ENCODE measurements at regions not wholly inside any gene's neighbourhood (a gene's known extent, or its start where the extent isn't known, plus 50 kb on each side); places are given as distances from the start of the nearest gene placed in this dataset.

GRCh38 chr2:125073440-125073839, 1048.4 kb downstream of the CNTNAP5 start:
- TF ChIP-seq CTCF (IDR thresholded peaks at IDR 0.05; ENCODE audit: poor library complexity) (no peak), EZH2 (IDR thresholded peaks at IDR 0.05; ENCODE audit: borderline replicate concordance) (no peak), EZH2phosphoT487 (IDR thresholded peaks at IDR 0.05; ENCODE audit: low read depth, severe bottlenecking, unreplicated experiment) (no peak)
